PC-9 (cell line): ENCODE measurements at regions not wholly inside any gene's neighbourhood (a gene's known extent, or its start where the extent isn't known, plus 50 kb on each side); places are given as distances from the start of the nearest gene placed in this dataset.

Experiments used
- BruUV-seq: library from RNA; stranded (reverse); fragments of 400-500 nt; replicated peaks from 2 replicates; lab custom pipeline; 2021; lab: Mats Ljungman, UMichigan
- CTCF ChIA-PET: fragments of 300-600 bp; sonication (Branson Sonifier 250); formaldehyde crosslinking; loops from one replicate; lab custom pipeline; 2022; ENCODE audit warnings: antibody characterized with exemption; lab: Charles Lee
- POLR2A ChIA-PET: fragments of 300-600 bp; sonication (Branson Sonifier 250); formaldehyde crosslinking; loops from one replicate; lab custom pipeline; 2022; ENCODE audit warnings: antibody characterized with exemption; ENCODE audit not compliant: unreplicated experiment; lab: Charles Lee
- DNase-seq, 2 experiments: peaks; one replicate each; pipeline versions ENCODE4 v3.0.0 to v3.0.0-alpha.2; 2015 to 2022; ENCODE audit warnings: mixed read lengths in 1 of 2
- H2AFZ ChIP-seq: fragments of 200-600 bp; sonication (generic); 2 replicates; pipeline ENCODE4 v1.8.1; 2017; ENCODE audit warnings: antibody characterized with exemption
- H3F3A ChIP-seq: fragments of 200-600 bp; sonication (generic); 2 replicates; pipeline ENCODE4 v1.8.1; 2017; ENCODE audit warnings: antibody characterized with exemption, mild to moderate bottlenecking, low read depth; ENCODE audit not compliant: insufficient read depth
- H3K27ac ChIP-seq: fragments of 200-600 bp; sonication (generic); 2 replicates; pipeline ENCODE4 v1.6.1; 2016; ENCODE audit warnings: mixed run types
- H3K27me3 ChIP-seq: fragments of 200-600 bp; sonication (generic); 2 replicates; pipeline ENCODE4 v1.6.1; 2016; ENCODE audit warnings: low read depth, mixed run types; ENCODE audit not compliant: insufficient read depth
- H3K36me3 ChIP-seq: fragments of 200-600 bp; sonication (generic); 2 replicates; pipeline ENCODE4 v1.6.1; 2016; ENCODE audit warnings: low read depth, mixed run types
- H3K4me1 ChIP-seq: fragments of 200-600 bp; sonication (generic); replicated peaks from 2 replicates; pipeline ENCODE4 v1.6.1; 2016; ENCODE audit warnings: mixed run types; ENCODE audit not compliant: insufficient read depth
- H3K4me2 ChIP-seq: fragments of 200-600 bp; sonication (generic); 2 replicates; pipeline ENCODE4 v1.6.1; 2017; ENCODE audit warnings: mixed run types
- H3K4me3 ChIP-seq: fragments of 200-600 bp; sonication (generic); 2 replicates; pipeline ENCODE4 v1.6.1; 2016; ENCODE audit warnings: mixed run types
- H3K79me2 ChIP-seq: fragments of 200-600 bp; sonication (generic); 2 replicates; pipeline ENCODE4 v1.6.1; 2017; ENCODE audit warnings: low read depth, mixed run types
- H3K9me2 ChIP-seq: fragments of 200-600 bp; sonication (generic); 2 replicates; pipeline ENCODE4 v1.8.1; 2017; ENCODE audit warnings: mild to moderate bottlenecking; ENCODE audit not compliant: insufficient read depth
- H3K9me3 ChIP-seq: fragments of 200-600 bp; sonication (generic); 2 replicates; pipeline ENCODE4 v1.8.1; 2016; ENCODE audit warnings: low read depth; ENCODE audit not compliant: insufficient read depth
- H4K20me1 ChIP-seq: fragments of 200-600 bp; sonication (generic); 2 replicates; pipeline ENCODE4 v1.8.1; 2017; ENCODE audit not compliant: insufficient read depth
- CTCF ChIP-seq: fragments of 200-600 bp; sonication (generic); conservative IDR thresholded peaks from 2 replicates; pipeline ENCODE4 v1.6.1; 2017; ENCODE audit warnings: mixed run types, antibody characterized with exemption, mild to moderate bottlenecking, moderate library complexity
- EZH2 ChIP-seq: fragments of 200-600 bp; sonication (generic); IDR thresholded peaks from 2 replicates; pipeline ENCODE4 v1.8.0; 2017; ENCODE audit warnings: antibody characterized with exemption, low read depth
- intact Hi-C: fragments of 100-400 bp; cut with micrococcal nuclease; formaldehyde crosslinking; loops from one replicate; pipeline ENCODE4 v1.10.0; 2022; ENCODE audit not compliant: unreplicated experiment

GRCh38 chr6:97815301-97815812 lies 532.3 kb upstream of the MMS22L start:
- Histone ChIP-seq H3K9me2 (no peaks in the 10 kb centered on the region), H3K4me1 (no peaks in the 10 kb centered on the region), H3K36me3 (no peaks in the 10 kb centered on the region), H4K20me1 (no peaks in the 10 kb centered on the region), H2AFZ (no peak overlapping the region), H3K4me3 (no peak overlapping the region), H3K79me2 (no peaks in the 10 kb centered on the region), H3K9me3 (no peaks in the 10 kb centered on the region), H3K4me2 (no peak overlapping the region), H3K27ac (no peak overlapping the region), H3K27me3 (no peaks in the 10 kb centered on the region), H3F3A (no peaks in the 10 kb centered on the region)
- ChIA-PET POLR2A (no interaction called here), CTCF (no interaction called here)
- no TSS peak for BruUV-seq
- TF ChIP-seq CTCF, result no peak
- TF ChIP-seq EZH2, result no peak
- intact Hi-C loops, result no loop called here
- no peak for DNase-seq

- Histone ChIP-seq H3K79me2 (no peaks in the 10 kb centered on the region), H3F3A (no peaks in the 10 kb centered on the region), H3K36me3 (no peaks in the 10 kb centered on the region), H3K4me3 (no peak overlapping the region), H4K20me1 (no peaks in the 10 kb centered on the region; the same call in 1 of the 2 replicates), H2AFZ (0 out of 2 replicates have a peak overlapping the region, but pooled peaks have one; percentile 39), H3K9me2 (no peaks in the 10 kb centered on the region), H3K9me3 (no peaks in the 10 kb centered on the region), H3K27me3 (no peaks in the 10 kb centered on the region), H3K27ac (no peak overlapping the region), H3K4me2 (no peak overlapping the region), H3K4me1 (no peaks in the 10 kb centered on the region)
- POLR2A ChIA-PET, result no interaction called here
- BruUV-seq, result no TSS peak
- intact Hi-C loops, result no loop called here
- DNase-seq, result no peak
- CTCF ChIA-PET, result no interaction called here
- TF ChIP-seq EZH2 (no peak), CTCF (no peak)
These were observed 533.5 kb upstream of the MMS22L start for GRCh38 chr6:97816526-97816925.

GRCh38 chr6:97819710-97820109 lies 536.7 kb upstream of the MMS22L start:
- no peak for DNase-seq
- H3K36me3 ChIP-seq, result no peaks in the 10 kb centered on the region
- no peaks in the 10 kb centered on the region for H3K9me3 ChIP-seq
- no peaks in the 10 kb centered on the region for H3K4me1 ChIP-seq
- no peaks in the 10 kb centered on the region for H3K27me3 ChIP-seq
- H4K20me1 ChIP-seq, result no peaks in the 10 kb centered on the region; the same call in 1 of the 2 replicates
- no peak overlapping the region for H3K27ac ChIP-seq
- TF ChIP-seq EZH2 (no peak), CTCF (no peak)
- no peaks in the 10 kb centered on the region for H3K9me2 ChIP-seq
- no peak overlapping the region for H2AFZ ChIP-seq
- no peaks in the 10 kb centered on the region for H3F3A ChIP-seq
- H3K4me3 ChIP-seq, result no peak overlapping the region
- POLR2A ChIA-PET, result no interaction called here
- H3K4me2 ChIP-seq, result no peak overlapping the region
- BruUV-seq, result no TSS peak
- CTCF ChIA-PET, result no interaction called here
- no peaks in the 10 kb centered on the region for H3K79me2 ChIP-seq
- intact Hi-C loops, result no loop called here
